ENCODE measurements at regions not wholly inside any gene's neighbourhood (a gene's known extent, or its start where the extent isn't known, plus 50 kb on each side); places are given as distances from the start of the nearest gene placed in this dataset.
A peak's percentile ranks its signal among the peaks of the same experiment; 100 is the strongest.

GRCh38 chr13:64074971-64075474 is 2659.4 kb upstream of the PCDH20 start:
- Histone ChIP-seq H3K79me2 (replicated peaks; ENCODE audit: insufficient read depth) (no peaks in the 10 kb centered on the region), H3K4me1 (ENCODE audit: insufficient read depth) (no peaks in the 10 kb centered on the region), H3F3A (replicated peaks; ENCODE audit: low read depth) (no peaks in the 10 kb centered on the region), H2AFZ (0 out of 2 replicates have a peak overlapping the region, but pooled peaks have one; percentile 43), H4K20me1 (replicated peaks; ENCODE audit: insufficient read depth) (no peaks in the 10 kb centered on the region), H3K27me3 (ENCODE audit: insufficient read depth) (no peaks in the 10 kb centered on the region), H3K27ac (ENCODE audit: low read depth) (no peak overlapping the region), H3K4me2 (no peak overlapping the region), H3K9me2 (ENCODE audit: insufficient read depth) (no peaks in the 10 kb centered on the region), H3K4me3 (no peak overlapping the region), H3K36me3 (ENCODE audit: insufficient read depth) (no peaks in the 10 kb centered on the region)
- TF ChIP-seq POLR2AphosphoS5 (IDR thresholded peaks at IDR 0.05; ENCODE audit: low read depth) = no peak
- no peak for TF ChIP-seq ETS1 (IDR thresholded peaks at IDR 0.05)
- no peak for TF ChIP-seq CREB1 (CRISPR knock-in tag; IDR thresholded peaks at IDR 0.05; ENCODE audit: low read depth)
- TF ChIP-seq JUNB (IDR thresholded peaks at IDR 0.05; ENCODE audit: unreplicated experiment) = no peak
- TF ChIP-seq EZH2 (IDR thresholded peaks at IDR 0.05; ENCODE audit: low read depth, unreplicated experiment) = no peak
- TF ChIP-seq, protein P1, sequence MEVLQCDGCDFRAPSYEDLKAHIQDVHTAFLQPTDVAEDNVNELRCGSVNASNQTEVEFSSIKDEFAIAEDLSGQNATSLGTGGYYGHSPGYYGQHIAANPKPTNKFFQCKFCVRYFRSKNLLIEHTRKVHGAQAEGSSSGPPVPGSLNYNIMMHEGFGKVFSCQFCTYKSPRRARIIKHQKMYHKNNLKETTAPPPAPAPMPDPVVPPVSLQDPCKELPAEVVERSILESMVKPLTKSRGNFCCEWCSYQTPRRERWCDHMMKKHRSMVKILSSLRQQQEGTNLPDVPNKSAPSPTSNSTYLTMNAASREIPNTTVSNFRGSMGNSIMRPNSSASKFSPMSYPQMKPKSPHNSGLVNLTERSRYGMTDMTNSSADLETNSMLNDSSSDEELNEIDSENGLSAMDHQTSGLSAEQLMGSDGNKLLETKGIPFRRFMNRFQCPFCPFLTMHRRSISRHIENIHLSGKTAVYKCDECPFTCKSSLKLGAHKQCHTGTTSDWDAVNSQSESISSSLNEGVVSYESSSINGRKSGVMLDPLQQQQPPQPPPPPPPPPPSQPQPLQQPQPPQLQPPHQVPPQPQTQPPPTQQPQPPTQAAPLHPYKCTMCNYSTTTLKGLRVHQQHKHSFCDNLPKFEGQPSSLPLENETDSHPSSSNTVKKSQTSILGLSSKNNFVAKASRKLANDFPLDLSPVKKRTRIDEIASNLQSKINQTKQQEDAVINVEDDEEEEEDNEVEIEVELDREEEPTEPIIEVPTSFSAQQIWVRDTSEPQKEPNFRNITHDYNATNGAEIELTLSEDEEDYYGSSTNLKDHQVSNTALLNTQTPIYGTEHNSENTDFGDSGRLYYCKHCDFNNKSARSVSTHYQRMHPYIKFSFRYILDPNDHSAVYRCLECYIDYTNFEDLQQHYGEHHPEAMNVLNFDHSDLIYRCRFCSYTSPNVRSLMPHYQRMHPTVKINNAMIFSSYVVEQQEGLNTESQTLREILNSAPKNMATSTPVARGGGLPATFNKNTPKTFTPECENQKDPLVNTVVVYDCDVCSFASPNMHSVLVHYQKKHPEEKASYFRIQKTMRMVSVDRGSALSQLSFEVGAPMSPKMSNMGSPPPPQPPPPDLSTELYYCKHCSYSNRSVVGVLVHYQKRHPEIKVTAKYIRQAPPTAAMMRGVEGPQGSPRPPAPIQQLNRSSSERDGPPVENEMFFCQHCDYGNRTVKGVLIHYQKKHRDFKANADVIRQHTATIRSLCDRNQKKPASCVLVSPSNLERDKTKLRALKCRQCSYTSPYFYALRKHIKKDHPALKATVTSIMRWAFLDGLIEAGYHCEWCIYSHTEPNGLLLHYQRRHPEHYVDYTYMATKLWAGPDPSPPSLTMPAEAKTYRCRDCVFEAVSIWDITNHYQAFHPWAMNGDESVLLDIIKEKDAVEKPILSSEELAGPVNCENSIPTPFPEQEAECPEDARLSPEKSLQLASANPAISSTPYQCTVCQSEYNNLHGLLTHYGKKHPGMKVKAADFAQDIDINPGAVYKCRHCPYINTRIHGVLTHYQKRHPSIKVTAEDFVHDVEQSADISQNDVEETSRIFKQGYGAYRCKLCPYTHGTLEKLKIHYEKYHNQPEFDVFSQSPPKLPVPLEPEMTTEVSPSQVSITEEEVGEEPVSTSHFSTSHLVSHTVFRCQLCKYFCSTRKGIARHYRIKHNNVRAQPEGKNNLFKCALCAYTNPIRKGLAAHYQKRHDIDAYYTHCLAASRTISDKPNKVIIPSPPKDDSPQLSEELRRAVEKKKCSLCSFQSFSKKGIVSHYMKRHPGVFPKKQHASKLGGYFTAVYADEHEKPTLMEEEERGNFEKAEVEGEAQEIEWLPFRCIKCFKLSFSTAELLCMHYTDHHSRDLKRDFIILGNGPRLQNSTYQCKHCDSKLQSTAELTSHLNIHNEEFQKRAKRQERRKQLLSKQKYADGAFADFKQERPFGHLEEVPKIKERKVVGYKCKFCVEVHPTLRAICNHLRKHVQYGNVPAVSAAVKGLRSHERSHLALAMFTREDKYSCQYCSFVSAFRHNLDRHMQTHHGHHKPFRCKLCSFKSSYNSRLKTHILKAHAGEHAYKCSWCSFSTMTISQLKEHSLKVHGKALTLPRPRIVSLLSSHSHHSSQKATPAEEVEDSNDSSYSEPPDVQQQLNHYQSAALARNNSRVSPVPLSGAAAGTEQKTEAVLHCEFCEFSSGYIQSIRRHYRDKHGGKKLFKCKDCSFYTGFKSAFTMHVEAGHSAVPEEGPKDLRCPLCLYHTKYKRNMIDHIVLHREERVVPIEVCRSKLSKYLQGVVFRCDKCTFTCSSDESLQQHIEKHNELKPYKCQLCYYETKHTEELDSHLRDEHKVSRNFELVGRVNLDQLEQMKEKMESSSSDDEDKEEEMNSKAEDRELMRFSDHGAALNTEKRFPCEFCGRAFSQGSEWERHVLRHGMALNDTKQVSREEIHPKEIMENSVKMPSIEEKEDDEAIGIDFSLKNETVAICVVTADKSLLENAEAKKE (CRISPR knock-in tag; IDR thresholded peaks at IDR 0.05) = no peak
- no peak for TF ChIP-seq ZNF114 (CRISPR knock-in tag; IDR thresholded peaks at IDR 0.05)
- no peak for TF ChIP-seq EZH2phosphoT487 (IDR thresholded peaks at IDR 0.05; ENCODE audit: unreplicated experiment)
- TF ChIP-seq NANOG (IDR thresholded peaks at IDR 0.05; ENCODE audit: borderline replicate concordance) = no peak
- Mint-ChIP-seq H3K27ac (no peak overlapping the region), H3K9me3 (peaks cover 8% of the 10 kb centered on the region; the same call in 1 of the 3 replicates), H3K27me3 (ENCODE audit: insufficient read depth, low read depth, poor library complexity) (peaks cover 4% of the 10 kb centered on the region), H3K36me3 (ENCODE audit: low read depth) (peaks cover 8% of the 10 kb centered on the region; the same call in 2 of the 3 replicates), H3K4me1 (no peaks in the 10 kb centered on the region), H3K4me3 (no peak overlapping the region)
- DNase-seq (ENCODE audit: low spot score) = no peak
- ATAC-seq = no peak

All from GM23338 (cell line).